ENCODE measurements at regions not wholly inside any gene's neighbourhood (a gene's known extent, or its start where the extent isn't known, plus 50 kb on each side); places are given as distances from the start of the nearest gene placed in this dataset.
"Not testable (repeated sequence)": the region's sequence is repeated elsewhere in the genome, so short reads cannot be mapped to it uniquely, and the experiment has no call there.

DNA sequence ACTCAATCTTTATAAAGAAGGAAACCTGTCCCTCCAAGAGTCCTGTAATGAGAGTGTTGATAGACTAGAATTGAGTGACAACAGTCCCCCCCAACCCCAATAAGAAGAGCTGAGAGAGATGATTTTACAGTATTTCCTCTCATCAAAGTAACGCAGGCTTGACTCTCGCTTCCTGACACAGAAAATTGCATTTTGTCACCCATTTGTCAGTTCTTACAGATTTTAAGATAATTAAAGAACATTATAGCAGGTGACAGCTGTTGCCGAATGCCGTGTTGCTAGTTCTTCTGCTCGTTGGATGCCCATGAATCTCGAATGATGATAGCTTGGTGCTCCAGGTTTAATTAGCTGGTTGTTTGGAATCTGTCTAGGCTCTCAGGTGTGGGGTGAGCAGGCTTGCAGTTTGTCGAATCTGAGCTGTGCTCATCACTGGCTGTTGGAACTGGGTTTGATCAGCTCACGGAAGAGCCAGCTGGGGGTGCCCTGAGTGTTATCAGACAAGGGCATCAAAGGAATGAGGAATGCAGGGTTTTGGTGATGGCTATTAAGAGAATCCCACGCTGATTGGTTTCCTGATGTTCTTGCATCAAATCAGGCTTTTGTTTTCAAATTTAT lies 84.8 kb upstream of the CPHXL start:
- Histone ChIP-seq H3K36me3 (ENCODE audit: control insufficient read depth in 4 of 4, insufficient read depth in 4 of 4, low read length in 3 of 4) (no peaks in the 10 kb centered on the region), H3K27me3 (replicated peaks in 2 of 5; ENCODE audit: control insufficient read depth in 4 of 5, insufficient read depth in 5 of 5, low read length in 4 of 5) (peaks cover 0 to 3% (median 2%) of the 10 kb centered on the region in 5 experiments), H3K27ac (ENCODE audit: insufficient read depth in 1 of 2, low read depth in 1 of 2, low read length in 2 of 2, poor library complexity in 1 of 2, severe bottlenecking in 2 of 2) (no peak overlapping the region), H3K4me3 (ENCODE audit: control insufficient read depth in 1 of 7, extremely low read depth in 1 of 7, insufficient read depth in 4 of 7, low read depth in 2 of 7, low read length in 6 of 7) (no peak overlapping the region), H3K4me1 (ENCODE audit: control extremely low read depth in 1 of 4, control insufficient read depth in 4 of 4, insufficient read depth in 4 of 4, low read length in 3 of 4) (no peaks in the 10 kb centered on the region), H3K9me3 (ENCODE audit: control extremely low read depth in 1 of 5, control insufficient read depth in 4 of 5, insufficient read depth in 2 of 5, low read depth in 1 of 5, low read length in 4 of 5) (no peaks in the 10 kb centered on the region)
- POLR2A ChIA-PET, result no interaction called here
- DNase-seq, result no peak
- CTCF ChIA-PET, result no interaction called here
- 82% methylated on average over 9 of the region's 9 CpGs for WGBS (ENCODE audit: insufficient coverage)

DNA sequence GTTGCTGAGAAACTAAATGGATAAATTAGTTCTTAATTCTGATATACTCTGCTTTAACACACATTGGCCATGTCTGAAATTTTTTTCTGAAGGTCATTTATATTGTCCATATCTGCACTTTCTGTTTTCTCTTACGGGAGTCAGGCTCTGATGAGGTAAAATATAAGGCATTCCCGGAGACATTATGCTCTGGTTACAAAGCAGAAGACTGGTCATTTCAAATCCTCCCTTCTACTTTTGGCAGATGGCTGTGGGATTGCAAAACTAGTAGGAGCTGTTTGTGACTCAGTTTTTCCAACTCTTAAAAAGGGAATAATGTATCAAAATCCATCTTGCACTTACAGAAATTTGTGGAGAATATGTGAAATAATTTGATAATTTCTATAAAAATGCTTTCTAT lies 92.2 kb upstream of the CPHXL start:
- Histone ChIP-seq H3K4me3 (ENCODE audit: control insufficient read depth in 1 of 7, extremely low read depth in 1 of 7, insufficient read depth in 4 of 7, low read depth in 2 of 7, low read length in 6 of 7) (no peak overlapping the region), H3K9me3 (ENCODE audit: control extremely low read depth in 1 of 5, control insufficient read depth in 4 of 5, insufficient read depth in 2 of 5, low read depth in 1 of 5, low read length in 4 of 5) (no peaks in the 10 kb centered on the region), H3K36me3 (ENCODE audit: control insufficient read depth in 4 of 4, insufficient read depth in 4 of 4, low read length in 3 of 4) (no peaks in the 10 kb centered on the region), H3K4me1 (ENCODE audit: control extremely low read depth in 1 of 4, control insufficient read depth in 4 of 4, insufficient read depth in 4 of 4, low read length in 3 of 4) (no peaks in the 10 kb centered on the region), H3K27ac (ENCODE audit: insufficient read depth in 1 of 2, low read depth in 1 of 2, low read length in 2 of 2, poor library complexity in 1 of 2, severe bottlenecking in 2 of 2) (no peak overlapping the region), H3K27me3 (replicated peaks in 2 of 5; ENCODE audit: control insufficient read depth in 4 of 5, insufficient read depth in 5 of 5, low read length in 4 of 5) (peaks cover 0 to 8% (median 1%) of the 10 kb centered on the region in 5 experiments)
- CTCF ChIA-PET, result no interaction called here
- DNase-seq, result no peak
- 100% methylated on average over 1 of the region's 2 CpGs for WGBS (ENCODE audit: insufficient coverage)
- POLR2A ChIA-PET, result interaction anchor here (0.7 kb wide), 1 partner anchor 117 kb away, joined by 4 read pairs; no protein-coding TSS in a partner anchor

DNA sequence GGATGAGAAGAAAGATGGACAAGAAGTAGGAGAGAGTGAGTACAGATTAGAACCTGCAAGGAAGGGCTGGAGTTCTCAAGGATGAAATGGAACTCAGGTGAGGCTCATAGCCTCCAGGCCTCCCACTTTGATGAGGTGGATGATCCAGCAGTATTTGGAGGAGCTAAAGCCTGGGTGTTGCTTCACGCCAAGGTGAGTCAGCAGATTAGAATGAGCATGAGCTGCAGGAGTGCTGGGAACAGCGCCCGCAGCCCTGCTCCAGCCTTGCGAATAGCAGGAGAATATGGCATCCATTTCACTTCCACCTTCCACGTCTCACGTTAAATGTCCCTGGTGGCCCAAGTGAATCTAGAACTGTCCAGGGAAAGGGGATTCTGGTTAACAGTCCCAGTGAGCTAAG lies 94.4 kb upstream of the CPHXL start:
- no peaks in the 10 kb centered on the region for H3K4me1 ChIP-seq (ENCODE audit: control extremely low read depth in 1 of 4, control insufficient read depth in 4 of 4, insufficient read depth in 4 of 4, low read length in 3 of 4)
- H3K36me3 ChIP-seq (ENCODE audit: control insufficient read depth in 4 of 4, insufficient read depth in 4 of 4, low read length in 3 of 4), result no peaks in the 10 kb centered on the region
- H3K9me3 ChIP-seq (ENCODE audit: control extremely low read depth in 1 of 5, control insufficient read depth in 4 of 5, insufficient read depth in 2 of 5, low read depth in 1 of 5, low read length in 4 of 5), result no peaks in the 10 kb centered on the region
- 94% methylated on average over 3 of the region's 6 CpGs for WGBS (ENCODE audit: insufficient coverage)
- H3K4me3 ChIP-seq (ENCODE audit: control insufficient read depth in 1 of 7, extremely low read depth in 1 of 7, insufficient read depth in 4 of 7, low read depth in 2 of 7, low read length in 6 of 7), result no peak overlapping the region
- peaks cover 0 to 5% (median 1%) of the 10 kb centered on the region in 5 experiments for H3K27me3 ChIP-seq (replicated peaks in 2 of 5; ENCODE audit: control insufficient read depth in 4 of 5, insufficient read depth in 5 of 5, low read length in 4 of 5)
- DNase-seq, result no peak
- ChIA-PET CTCF (no interaction called here), POLR2A (no interaction called here)
- no peak overlapping the region for H3K27ac ChIP-seq (ENCODE audit: insufficient read depth in 1 of 2, low read depth in 1 of 2, low read length in 2 of 2, poor library complexity in 1 of 2, severe bottlenecking in 2 of 2)

DNA sequence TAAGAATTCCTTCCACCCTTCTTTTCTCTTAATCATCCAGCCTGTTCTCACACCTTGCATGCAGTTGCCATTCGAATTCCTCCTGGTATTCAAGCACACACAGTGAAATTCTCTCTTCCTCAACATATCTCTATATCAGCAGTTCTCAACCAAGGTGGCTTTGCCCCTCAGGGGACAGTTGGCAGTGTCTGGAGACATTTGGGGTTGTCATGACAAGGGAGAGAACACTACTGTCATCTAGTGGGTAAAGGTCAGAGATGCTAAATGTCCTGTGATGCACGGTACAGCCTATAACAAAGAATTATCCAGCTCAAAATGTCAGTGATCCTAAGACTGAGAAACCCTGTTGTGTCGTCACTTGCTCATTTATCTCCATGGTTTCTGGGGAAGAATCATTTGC lies 94.8 kb upstream of the CPHXL start:
- Histone ChIP-seq H3K9me3 (ENCODE audit: control extremely low read depth in 1 of 5, control insufficient read depth in 4 of 5, insufficient read depth in 2 of 5, low read depth in 1 of 5, low read length in 4 of 5) (no peaks in the 10 kb centered on the region), H3K4me3 (ENCODE audit: control insufficient read depth in 1 of 7, extremely low read depth in 1 of 7, insufficient read depth in 4 of 7, low read depth in 2 of 7, low read length in 6 of 7) (no peak overlapping the region), H3K27me3 (replicated peaks in 2 of 5; ENCODE audit: control insufficient read depth in 4 of 5, insufficient read depth in 5 of 5, low read length in 4 of 5) (peaks cover 0 to 5% (median 1%) of the 10 kb centered on the region in 5 experiments), H3K4me1 (ENCODE audit: control extremely low read depth in 1 of 4, control insufficient read depth in 4 of 4, insufficient read depth in 4 of 4, low read length in 3 of 4) (no peaks in the 10 kb centered on the region), H3K27ac (ENCODE audit: insufficient read depth in 1 of 2, low read depth in 1 of 2, low read length in 2 of 2, poor library complexity in 1 of 2, severe bottlenecking in 2 of 2) (no peak overlapping the region), H3K36me3 (ENCODE audit: control insufficient read depth in 4 of 4, insufficient read depth in 4 of 4, low read length in 3 of 4) (no peaks in the 10 kb centered on the region)
- WGBS (ENCODE audit: insufficient coverage), result 86% methylated on average over 2 of the region's 3 CpGs
- DNase-seq, result no peak
- CTCF ChIA-PET, result no interaction called here
- POLR2A ChIA-PET, result no interaction called here

DNA sequence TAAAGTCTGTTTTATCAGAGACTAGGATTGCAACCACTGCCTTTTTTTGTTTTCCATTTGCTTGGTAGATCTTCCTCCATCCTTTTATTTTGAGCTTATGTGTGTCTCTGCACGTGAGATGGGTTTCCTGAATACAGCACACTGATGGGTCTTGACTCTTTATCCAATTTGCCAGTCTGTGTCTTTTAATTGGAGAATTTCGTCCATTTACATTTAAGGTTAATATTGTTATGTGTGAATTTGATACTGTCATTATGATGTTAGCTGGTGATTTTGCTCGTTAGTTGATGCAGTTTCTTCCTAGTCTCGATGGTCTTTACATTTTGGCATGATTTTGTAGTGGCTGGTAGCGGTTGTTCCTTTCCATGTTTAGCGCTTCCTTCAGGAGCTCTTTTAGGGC lies 99.5 kb upstream of the CPHXL start:
- H3K4me1 ChIP-seq (ENCODE audit: control extremely low read depth in 1 of 4, control insufficient read depth in 4 of 4, insufficient read depth in 4 of 4, low read length in 3 of 4); POLR2A ChIA-PET; H3K9me3 ChIP-seq (ENCODE audit: control extremely low read depth in 1 of 5, control insufficient read depth in 4 of 5, insufficient read depth in 2 of 5, low read depth in 1 of 5, low read length in 4 of 5); H3K27ac ChIP-seq (ENCODE audit: insufficient read depth in 1 of 2, low read depth in 1 of 2, low read length in 2 of 2, poor library complexity in 1 of 2, severe bottlenecking in 2 of 2); H3K36me3 ChIP-seq (ENCODE audit: control insufficient read depth in 4 of 4, insufficient read depth in 4 of 4, low read length in 3 of 4); H3K4me3 ChIP-seq (ENCODE audit: control insufficient read depth in 1 of 7, extremely low read depth in 1 of 7, insufficient read depth in 4 of 7, low read depth in 2 of 7, low read length in 6 of 7); H3K27me3 ChIP-seq (replicated peaks in 2 of 5; ENCODE audit: control insufficient read depth in 4 of 5, insufficient read depth in 5 of 5, low read length in 4 of 5); DNase-seq; CTCF ChIA-PET: not testable (repeated sequence)
- WGBS (ENCODE audit: insufficient coverage), result 100% methylated on average over 1 of the region's 6 CpGs

DNA sequence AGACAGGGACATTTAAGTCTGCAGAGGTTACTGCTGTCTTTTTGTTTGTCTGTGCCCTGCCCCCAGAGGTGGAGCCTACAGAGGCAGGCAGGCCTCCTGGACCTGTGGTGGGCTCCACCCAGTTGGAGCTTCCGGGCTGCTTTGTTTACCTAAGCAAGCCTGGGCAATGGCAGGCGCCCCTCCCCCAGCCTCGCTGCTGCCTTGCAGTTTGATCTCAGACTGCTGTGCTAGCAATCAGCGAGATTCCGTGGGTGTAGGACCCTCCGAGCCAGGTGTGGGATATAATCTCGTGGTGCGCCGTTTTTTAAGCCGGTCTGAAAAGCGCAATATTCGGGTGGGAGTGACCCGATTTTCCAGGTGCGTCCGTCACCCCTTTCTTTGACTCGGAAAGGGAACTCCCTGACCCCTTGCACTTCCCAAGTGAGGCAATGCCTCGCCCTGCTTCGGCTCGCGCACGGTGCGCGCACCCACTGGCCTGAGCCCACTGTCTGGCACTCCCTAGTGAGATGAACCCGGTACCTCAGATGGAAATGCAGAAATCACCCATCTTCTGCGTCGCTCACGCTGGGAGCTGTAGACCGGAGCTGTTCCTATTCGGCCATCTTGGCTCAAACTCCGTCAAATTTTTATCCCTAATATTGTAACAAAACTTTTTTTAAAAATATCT lies 101.2 kb upstream of the CPHXL start:
- DNase-seq; H3K27ac ChIP-seq (ENCODE audit: insufficient read depth in 1 of 2, low read depth in 1 of 2, low read length in 2 of 2, poor library complexity in 1 of 2, severe bottlenecking in 2 of 2); H3K27me3 ChIP-seq (replicated peaks in 2 of 5; ENCODE audit: control insufficient read depth in 4 of 5, insufficient read depth in 5 of 5, low read length in 4 of 5); H3K4me1 ChIP-seq (ENCODE audit: control extremely low read depth in 1 of 4, control insufficient read depth in 4 of 4, insufficient read depth in 4 of 4, low read length in 3 of 4); H3K9me3 ChIP-seq (ENCODE audit: control extremely low read depth in 1 of 5, control insufficient read depth in 4 of 5, insufficient read depth in 2 of 5, low read depth in 1 of 5, low read length in 4 of 5); CTCF ChIA-PET; POLR2A ChIA-PET; H3K4me3 ChIP-seq (ENCODE audit: control insufficient read depth in 1 of 7, extremely low read depth in 1 of 7, insufficient read depth in 4 of 7, low read depth in 2 of 7, low read length in 6 of 7); H3K36me3 ChIP-seq (ENCODE audit: control insufficient read depth in 4 of 4, insufficient read depth in 4 of 4, low read length in 3 of 4): not testable (repeated sequence)
- 96% methylated on average over 3 of the region's 30 CpGs for WGBS (ENCODE audit: insufficient coverage)

DNA sequence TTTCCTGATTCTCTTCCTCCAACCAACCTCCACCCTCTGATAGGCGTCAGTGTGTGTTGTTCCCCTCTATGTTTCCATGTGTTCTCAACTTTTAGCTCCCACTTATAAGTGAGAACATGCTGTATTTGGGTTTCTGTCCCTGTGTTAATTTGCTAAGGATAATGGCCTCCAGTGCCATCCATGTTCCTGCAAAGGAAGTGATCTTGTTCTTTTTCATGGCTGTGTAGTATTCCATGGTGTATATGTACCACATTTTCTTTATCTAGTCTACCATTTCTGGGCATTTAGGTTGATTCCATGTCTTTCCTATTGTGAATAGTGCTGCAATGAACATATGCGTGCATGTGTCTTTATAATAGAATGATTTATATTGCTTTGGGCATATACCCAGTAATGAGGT lies 107.1 kb upstream of the CPHXL start:
- CTCF ChIA-PET; H3K9me3 ChIP-seq (ENCODE audit: control extremely low read depth in 1 of 5, control insufficient read depth in 4 of 5, insufficient read depth in 2 of 5, low read depth in 1 of 5, low read length in 4 of 5); H3K36me3 ChIP-seq (ENCODE audit: control insufficient read depth in 4 of 4, insufficient read depth in 4 of 4, low read length in 3 of 4); H3K27ac ChIP-seq (ENCODE audit: insufficient read depth in 1 of 2, low read depth in 1 of 2, low read length in 2 of 2, poor library complexity in 1 of 2, severe bottlenecking in 2 of 2); POLR2A ChIA-PET; H3K27me3 ChIP-seq (replicated peaks in 2 of 5; ENCODE audit: control insufficient read depth in 4 of 5, insufficient read depth in 5 of 5, low read length in 4 of 5); H3K4me1 ChIP-seq (ENCODE audit: control extremely low read depth in 1 of 4, control insufficient read depth in 4 of 4, insufficient read depth in 4 of 4, low read length in 3 of 4); H3K4me3 ChIP-seq (ENCODE audit: control insufficient read depth in 1 of 7, extremely low read depth in 1 of 7, insufficient read depth in 4 of 7, low read depth in 2 of 7, low read length in 6 of 7); DNase-seq: not testable (repeated sequence)
- WGBS (ENCODE audit: insufficient coverage), result no CpG with 5 or more reads among the region's 2 CpGs

Data from common myeloid progenitor, CD34-positive (primary cell).